ENCODE measurements at regions not wholly inside any gene's neighbourhood (a gene's known extent, or its start where the extent isn't known, plus 50 kb on each side); places are given as distances from the start of the nearest gene placed in this dataset.

DNA sequence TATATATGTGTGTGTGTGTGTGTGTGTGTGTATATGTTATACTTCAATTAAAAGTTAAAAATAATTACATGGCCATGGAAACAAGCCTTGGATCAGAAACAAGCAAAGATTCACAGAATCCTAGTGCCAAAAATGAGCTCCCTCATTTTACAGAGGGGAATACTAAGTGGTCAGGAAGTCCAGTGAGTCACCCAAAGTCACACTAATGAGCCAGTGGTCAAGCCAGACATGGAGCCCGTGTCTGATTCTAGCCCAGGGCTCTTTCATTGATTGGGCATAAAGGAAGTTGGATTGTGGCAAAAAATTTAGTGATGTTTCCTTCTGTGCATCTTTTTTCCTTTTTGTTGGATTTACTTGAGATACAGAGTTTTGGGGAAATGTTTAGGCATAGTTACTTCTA, 152.5 kb upstream of the NPHP3 start:
- no peaks in the 10 kb centered on the region for H3F3A ChIP-seq (ENCODE audit: insufficient read depth)
- in situ Hi-C loops (cut with MboI) = no loop called here
- H3K79me2 ChIP-seq (ENCODE audit: insufficient read depth) = no peaks in the 10 kb centered on the region
- H3K9ac ChIP-seq = no peak overlapping the region
- no peaks in the 10 kb centered on the region for H3K36me3 ChIP-seq (ENCODE audit: low read depth)
- H3K9me2 ChIP-seq (ENCODE audit: insufficient read depth) = no peaks in the 10 kb centered on the region
- H3K4me1 ChIP-seq (ENCODE audit: insufficient read depth) = no peaks in the 10 kb centered on the region
- 0 out of 2 replicates have a peak, but pooled peaks cover 5% of the 10 kb centered on the region for H3K27me3 ChIP-seq (replicated peaks; ENCODE audit: insufficient read depth)
- no peak for TF ChIP-seq EZH2 (IDR thresholded peaks at IDR 0.05; ENCODE audit: insufficient read depth, poor library complexity, severe bottlenecking)
- TF ChIP-seq EZH2phosphoT487 (IDR thresholded peaks at IDR 0.05; ENCODE audit: insufficient read depth, low read depth) = no peak
- WGBS, 2 experiments (ENCODE audit: low coverage in 1 of 2, low lambda C conversion rate in 2 of 2, missing lambda C conversion rate in 2 of 2) = 18 to 19% methylated on average over 1 of the region's 1 CpG
- no peaks in the 10 kb centered on the region for H4K20me1 ChIP-seq (ENCODE audit: insufficient read depth)
- no peaks in the 10 kb centered on the region for H3K9me3 ChIP-seq (ENCODE audit: low read depth)
- no peak overlapping the region for H2AFZ ChIP-seq
- no peak overlapping the region for H3K27ac ChIP-seq
- no peak for DNase-seq
- no peak overlapping the region for H3K4me3 ChIP-seq
- no peak overlapping the region for H3K4me2 ChIP-seq (ENCODE audit: unreplicated experiment)

DNA sequence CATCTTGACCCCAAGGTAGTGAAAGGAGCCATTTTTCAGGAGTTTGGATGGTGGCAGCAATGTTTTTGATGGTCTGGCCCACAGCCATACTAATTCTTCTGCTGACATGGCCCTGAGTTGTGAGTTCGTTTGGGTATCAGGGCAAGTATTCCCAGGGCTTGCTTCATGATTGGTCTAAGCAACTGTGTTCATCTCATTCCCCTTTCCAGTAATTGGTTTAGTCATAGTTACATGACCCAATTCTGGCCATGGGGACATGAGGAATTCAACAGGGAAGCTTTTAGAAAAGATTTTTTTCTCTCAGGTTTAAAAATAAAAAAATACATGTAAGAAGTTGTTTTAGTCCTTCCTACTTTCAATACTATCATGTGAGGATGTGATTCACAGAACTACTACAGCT, 150.5 kb upstream of the NPHP3 start:
- 6 to 14% methylated on average over 1 of the region's 1 CpG for WGBS, 2 experiments (ENCODE audit: low coverage in 1 of 2, low lambda C conversion rate in 2 of 2, missing lambda C conversion rate in 2 of 2)
- no peak overlapping the region for H3K4me3 ChIP-seq

DNA sequence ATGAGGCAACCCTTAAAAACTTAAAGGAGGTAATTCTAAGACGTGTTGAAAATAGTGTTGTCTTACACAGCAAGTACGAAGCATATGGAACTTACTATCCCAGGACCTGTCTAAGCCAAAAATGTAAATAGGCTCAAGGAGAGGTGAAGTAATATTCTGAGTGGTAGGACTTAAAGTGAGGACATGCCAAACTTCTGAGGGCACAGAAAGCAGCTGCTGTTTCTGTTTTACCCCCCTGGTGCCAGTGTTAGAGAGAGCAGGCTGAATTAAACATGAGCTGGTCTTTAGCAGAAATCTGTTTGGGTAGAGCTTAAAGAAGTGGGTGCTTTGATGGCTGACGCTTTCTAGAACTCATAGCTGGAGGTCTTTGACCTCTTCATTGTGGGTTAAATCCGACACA, 149.7 kb upstream of the NPHP3 start:
- H3K9ac ChIP-seq = no peak overlapping the region
- H3K27me3 ChIP-seq (replicated peaks; ENCODE audit: insufficient read depth) = 0 out of 2 replicates have a peak, but pooled peaks cover 5% of the 10 kb centered on the region
- H3F3A ChIP-seq (ENCODE audit: insufficient read depth) = 0 out of 2 replicates have a peak, but pooled peaks cover 4% of the 10 kb centered on the region
- DNase-seq = no peak
- H3K9me2 ChIP-seq (ENCODE audit: insufficient read depth) = no peaks in the 10 kb centered on the region
- no peaks in the 10 kb centered on the region for H3K9me3 ChIP-seq (ENCODE audit: low read depth)
- H4K20me1 ChIP-seq (ENCODE audit: insufficient read depth) = no peaks in the 10 kb centered on the region
- H3K4me2 ChIP-seq (ENCODE audit: unreplicated experiment) = no peak overlapping the region
- no peak for TF ChIP-seq EZH2phosphoT487 (IDR thresholded peaks at IDR 0.05; ENCODE audit: insufficient read depth, low read depth)
- no peak for TF ChIP-seq EZH2 (IDR thresholded peaks at IDR 0.05; ENCODE audit: insufficient read depth, poor library complexity, severe bottlenecking)
- H2AFZ ChIP-seq = no peak overlapping the region
- H3K27ac ChIP-seq = no peak overlapping the region
- 22 to 24% methylated on average over 4 of the region's 4 CpGs for WGBS, 2 experiments (ENCODE audit: low coverage in 1 of 2, low lambda C conversion rate in 2 of 2, missing lambda C conversion rate in 2 of 2)
- in situ Hi-C loops (cut with MboI) = no loop called here
- no peaks in the 10 kb centered on the region for H3K36me3 ChIP-seq (ENCODE audit: low read depth)
- no peaks in the 10 kb centered on the region for H3K4me1 ChIP-seq (ENCODE audit: insufficient read depth)
- no peak overlapping the region for H3K4me3 ChIP-seq
- no peaks in the 10 kb centered on the region for H3K79me2 ChIP-seq (ENCODE audit: insufficient read depth)

More for the DNA sequence above, 150.5 kb upstream of the NPHP3 start:
- no peaks in the 10 kb centered on the region for H3K36me3 ChIP-seq (ENCODE audit: low read depth)
- no peaks in the 10 kb centered on the region for H4K20me1 ChIP-seq (ENCODE audit: insufficient read depth)
- H3F3A ChIP-seq (ENCODE audit: insufficient read depth) = 0 out of 2 replicates have a peak, but pooled peaks cover 3% of the 10 kb centered on the region
- 0 out of 2 replicates have a peak, but pooled peaks cover 5% of the 10 kb centered on the region for H3K27me3 ChIP-seq (replicated peaks; ENCODE audit: insufficient read depth)
- H2AFZ ChIP-seq = no peak overlapping the region
- no peak for TF ChIP-seq EZH2 (IDR thresholded peaks at IDR 0.05; ENCODE audit: insufficient read depth, poor library complexity, severe bottlenecking)
- no peak for TF ChIP-seq EZH2phosphoT487 (IDR thresholded peaks at IDR 0.05; ENCODE audit: insufficient read depth, low read depth)
- no peak overlapping the region for H3K4me2 ChIP-seq (ENCODE audit: unreplicated experiment)
- H3K27ac ChIP-seq = no peak overlapping the region
- no peaks in the 10 kb centered on the region for H3K79me2 ChIP-seq (ENCODE audit: insufficient read depth)
- H3K9me2 ChIP-seq (ENCODE audit: insufficient read depth) = no peaks in the 10 kb centered on the region
- H3K9ac ChIP-seq = no peak overlapping the region
- DNase-seq = no peak
- no peaks in the 10 kb centered on the region for H3K9me3 ChIP-seq (ENCODE audit: low read depth)
- no peaks in the 10 kb centered on the region for H3K4me1 ChIP-seq (ENCODE audit: insufficient read depth)
- in situ Hi-C loops (cut with MboI) = no loop called here

DNA sequence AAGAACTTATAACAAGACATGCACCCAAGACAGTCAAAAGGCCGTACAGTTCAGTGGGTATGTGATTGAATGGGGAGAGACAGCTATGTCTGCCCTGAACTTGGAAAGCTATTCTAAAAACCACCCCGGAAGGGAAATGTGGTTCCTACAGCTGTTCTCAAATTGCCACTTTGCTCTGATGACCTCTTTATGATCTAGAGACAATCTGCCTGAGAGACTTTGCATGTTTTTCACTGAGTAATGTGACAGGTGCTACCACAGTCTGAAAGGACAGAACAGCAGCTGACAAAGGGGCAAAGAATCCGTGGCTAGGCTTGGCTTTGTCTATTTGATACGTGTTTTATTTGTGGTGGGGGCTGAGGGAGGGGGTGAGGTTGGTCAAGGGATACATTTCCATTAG, 148.3 kb upstream of the NPHP3 start:
- no peaks in the 10 kb centered on the region for H3K4me1 ChIP-seq (ENCODE audit: insufficient read depth)
- 0 out of 2 replicates have a peak, but pooled peaks cover 5% of the 10 kb centered on the region for H3K27me3 ChIP-seq (replicated peaks; ENCODE audit: insufficient read depth)
- no peak overlapping the region for H3K27ac ChIP-seq
- in situ Hi-C loops (cut with MboI) = no loop called here
- H3K9me2 ChIP-seq (ENCODE audit: insufficient read depth) = no peaks in the 10 kb centered on the region
- H3F3A ChIP-seq (ENCODE audit: insufficient read depth) = 0 out of 2 replicates have a peak, but pooled peaks cover 4% of the 10 kb centered on the region
- H3K79me2 ChIP-seq (ENCODE audit: insufficient read depth) = no peaks in the 10 kb centered on the region
- WGBS, 2 experiments (ENCODE audit: low coverage in 1 of 2, low lambda C conversion rate in 2 of 2, missing lambda C conversion rate in 2 of 2) = 3 to 7% methylated on average over 4 of the region's 4 CpGs
- DNase-seq = no peak
- H3K4me3 ChIP-seq = no peak overlapping the region
- no peak overlapping the region for H3K4me2 ChIP-seq (ENCODE audit: unreplicated experiment)
- no peaks in the 10 kb centered on the region for H3K36me3 ChIP-seq (ENCODE audit: low read depth)
- no peaks in the 10 kb centered on the region for H3K9me3 ChIP-seq (ENCODE audit: low read depth)
- no peak for TF ChIP-seq EZH2phosphoT487 (IDR thresholded peaks at IDR 0.05; ENCODE audit: insufficient read depth, low read depth)
- no peak for TF ChIP-seq EZH2 (IDR thresholded peaks at IDR 0.05; ENCODE audit: insufficient read depth, poor library complexity, severe bottlenecking)
- no peak overlapping the region for H3K9ac ChIP-seq
- H4K20me1 ChIP-seq (ENCODE audit: insufficient read depth) = no peaks in the 10 kb centered on the region
- no peak overlapping the region for H2AFZ ChIP-seq

DNA sequence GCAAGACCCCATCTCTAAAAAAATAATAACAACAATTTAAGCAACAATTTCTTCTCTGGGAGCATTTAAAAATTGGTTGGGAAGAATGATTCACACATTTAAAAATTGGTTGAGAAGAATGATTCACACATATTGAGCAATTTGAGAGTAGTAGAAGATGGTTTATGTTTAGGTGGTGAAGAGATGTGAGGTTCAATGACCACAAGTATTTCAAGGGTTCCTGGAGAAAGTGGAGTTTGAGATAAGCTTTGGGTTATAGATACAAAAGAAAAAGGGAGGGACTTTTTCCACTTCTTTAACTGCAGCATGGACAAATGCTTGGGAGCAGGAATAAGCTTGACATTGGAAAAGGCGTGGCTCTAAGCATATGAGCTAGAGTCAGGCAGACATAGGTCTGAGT, 145.7 kb upstream of the NPHP3 start:
- WGBS, 2 experiments (ENCODE audit: low coverage in 1 of 2, low lambda C conversion rate in 2 of 2, missing lambda C conversion rate in 2 of 2) = 29 to 39% methylated on average over 1 of the region's 1 CpG
- Histone ChIP-seq H2AFZ (no peak overlapping the region), H3K9me3 (ENCODE audit: low read depth) (no peaks in the 10 kb centered on the region), H3K4me2 (ENCODE audit: unreplicated experiment) (no peak overlapping the region), H3K9ac (no peak overlapping the region), H3K27me3 (replicated peaks; ENCODE audit: insufficient read depth) (0 out of 2 replicates have a peak, but pooled peaks cover 5% of the 10 kb centered on the region), H3K4me3 (no peak overlapping the region), H3K36me3 (ENCODE audit: low read depth) (no peaks in the 10 kb centered on the region), H3F3A (ENCODE audit: insufficient read depth) (0 out of 2 replicates have a peak, but pooled peaks cover 4% of the 10 kb centered on the region), H3K27ac (no peak overlapping the region), H3K4me1 (ENCODE audit: insufficient read depth) (no peaks in the 10 kb centered on the region), H4K20me1 (ENCODE audit: insufficient read depth) (no peaks in the 10 kb centered on the region), H3K9me2 (ENCODE audit: insufficient read depth) (no peaks in the 10 kb centered on the region), H3K79me2 (ENCODE audit: insufficient read depth) (no peaks in the 10 kb centered on the region)
- TF ChIP-seq EZH2phosphoT487 (IDR thresholded peaks at IDR 0.05; ENCODE audit: insufficient read depth, low read depth) = no peak
- TF ChIP-seq EZH2 (IDR thresholded peaks at IDR 0.05; ENCODE audit: insufficient read depth, poor library complexity, severe bottlenecking) = no peak
- DNase-seq = peak; percentile 46
- in situ Hi-C loops (cut with MboI) = no loop called here
